Skeletal muscle tissue (tissue), 3 donors: ENCODE measurements at regions not wholly inside any gene's neighbourhood (a gene's known extent, or its start where the extent isn't known, plus 50 kb on each side); places are given as distances from the start of the nearest gene placed in this dataset.

ENCODE experiments used
- H3K27ac ChIP-seq: one replicate; pipeline ENCODE4 v1.7.0; 2013; ENCODE audit warnings: mild to moderate bottlenecking, low read depth, low read length, inconsistent platforms
- H3K27me3 ChIP-seq, 3 donors: one replicate each; pipeline ENCODE4 v1.7.0; 2013; ENCODE audit warnings: low read length in 3 of 3; ENCODE audit not compliant: control insufficient read depth in 3 of 3, insufficient read depth in 3 of 3
- H3K36me3 ChIP-seq, 3 donors: one replicate each; pipeline ENCODE4 v1.7.0; 2013; ENCODE audit warnings: low read length in 3 of 3; ENCODE audit not compliant: control insufficient read depth in 3 of 3, insufficient read depth in 3 of 3
- H3K4me1 ChIP-seq, 3 donors: one replicate each; pipeline ENCODE4 v1.7.0; 2013; ENCODE audit warnings: low read length in 3 of 3, mild to moderate bottlenecking in 3 of 3; ENCODE audit not compliant: control insufficient read depth in 3 of 3, insufficient read depth in 3 of 3
- H3K4me3 ChIP-seq, 3 donors: one replicate each; pipeline ENCODE4 v1.7.0; 2013; ENCODE audit warnings: low read length in 3 of 3
- H3K9ac ChIP-seq, 3 donors: one replicate each; pipeline ENCODE4 v1.7.0; 2013; ENCODE audit warnings: low read length in 3 of 3, mild to moderate bottlenecking in 3 of 3, moderate library complexity in 2 of 3, low read depth in 1 of 3
- H3K9me3 ChIP-seq, 3 donors: one replicate each; pipeline ENCODE4 v1.7.0; 2013; ENCODE audit warnings: low read length in 3 of 3; ENCODE audit not compliant: control insufficient read depth in 3 of 3
- donor health status: Osteomylitis.

GRCh38 chr6:163893609-163894189, 479.2 kb downstream of the QKI start:
- H3K36me3 ChIP-seq, result no peaks in the 10 kb centered on the region
- no peak overlapping the region for H3K9ac ChIP-seq
- H3K27me3 ChIP-seq, result no peaks in the 10 kb centered on the region
- no peak overlapping the region for H3K4me3 ChIP-seq
- no peaks in the 10 kb centered on the region for H3K9me3 ChIP-seq
- peaks cover 0 to 3% (median 0%) of the 10 kb centered on the region in 3 donors for H3K4me1 ChIP-seq
- H3K27ac ChIP-seq, result no peak overlapping the region

- no peaks in the 10 kb centered on the region for H3K36me3 ChIP-seq
- H3K4me1 ChIP-seq, result peaks cover 0 to 3% (median 0%) of the 10 kb centered on the region in 3 donors
Measured at GRCh38 chr6:163892824-163893561, 478.5 kb downstream of the QKI start.

GRCh38 chr6:163889904-163890514, 475.5 kb downstream of the QKI start:
- H3K27me3 ChIP-seq, result no peaks in the 10 kb centered on the region
- no peak overlapping the region for H3K27ac ChIP-seq
- H3K4me3 ChIP-seq, result no peak overlapping the region
- H3K4me1 ChIP-seq, result no peaks in the 10 kb centered on the region
- no peaks in the 10 kb centered on the region for H3K36me3 ChIP-seq
- H3K9ac ChIP-seq, result no peak overlapping the region
- no peaks in the 10 kb centered on the region for H3K9me3 ChIP-seq

More at GRCh38 chr6:163892824-163893561, 478.5 kb downstream of the QKI start:
- H3K27me3 ChIP-seq, result no peaks in the 10 kb centered on the region
- H3K4me3 ChIP-seq, result no peak overlapping the region
- H3K9ac ChIP-seq, result no peak overlapping the region
- no peaks in the 10 kb centered on the region for H3K9me3 ChIP-seq
- no peak overlapping the region for H3K27ac ChIP-seq

- H3K27ac ChIP-seq, result no peak overlapping the region
- H3K4me1 ChIP-seq, result no peaks in the 10 kb centered on the region
- H3K4me3 ChIP-seq, result no peak overlapping the region
- no peaks in the 10 kb centered on the region for H3K9me3 ChIP-seq
- H3K36me3 ChIP-seq, result no peaks in the 10 kb centered on the region
- no peaks in the 10 kb centered on the region for H3K27me3 ChIP-seq
- H3K9ac ChIP-seq, result no peak overlapping the region
Measured at GRCh38 chr6:163888030-163888819, 473.7 kb downstream of the QKI start.

GRCh38 chr6:163886428-163886827, 471.9 kb downstream of the QKI start:
- no peak overlapping the region for H3K9ac ChIP-seq
- no peaks in the 10 kb centered on the region for H3K4me1 ChIP-seq
- H3K27me3 ChIP-seq, result no peaks in the 10 kb centered on the region
- no peak overlapping the region for H3K4me3 ChIP-seq
- no peak overlapping the region for H3K27ac ChIP-seq
- no peaks in the 10 kb centered on the region for H3K36me3 ChIP-seq
- no peaks in the 10 kb centered on the region for H3K9me3 ChIP-seq

- Histone ChIP-seq H3K9ac (no peak overlapping the region), H3K27me3 (no peaks in the 10 kb centered on the region), H3K27ac (no peak overlapping the region), H3K4me1 (peaks cover 0 to under 1% (median under 1%) of the 10 kb centered on the region in 3 donors), H3K9me3 (no peaks in the 10 kb centered on the region), H3K36me3 (no peaks in the 10 kb centered on the region), H3K4me3 (no peak overlapping the region)
Measured at GRCh38 chr6:163883984-163884383, 469.5 kb downstream of the QKI start.

- no peaks in the 10 kb centered on the region for H3K36me3 ChIP-seq
- peaks cover 10 to 13% (median 10%) of the 10 kb centered on the region in 3 donors for H3K4me1 ChIP-seq
- no peak overlapping the region for H3K9ac ChIP-seq
- H3K27me3 ChIP-seq, result no peaks in the 10 kb centered on the region
- H3K27ac ChIP-seq, result no peak overlapping the region
- H3K9me3 ChIP-seq, result no peaks in the 10 kb centered on the region
- H3K4me3 ChIP-seq, result peak overlapping the region; percentile 1 to 33 (median 8)
Measured at GRCh38 chr6:163878698-163879097, 464.2 kb downstream of the QKI start.

- peaks cover 10 to 13% (median 10%) of the 10 kb centered on the region in 3 donors for H3K4me1 ChIP-seq
- no peak overlapping the region for H3K27ac ChIP-seq
- H3K9ac ChIP-seq, result peak overlapping the region in 1 of 3 donors; percentile 0
- peak overlapping the region; percentile 1 to 33 (median 8) for H3K4me3 ChIP-seq
- H3K9me3 ChIP-seq, result no peaks in the 10 kb centered on the region
- H3K36me3 ChIP-seq, result no peaks in the 10 kb centered on the region
- H3K27me3 ChIP-seq, result no peaks in the 10 kb centered on the region
Measured at GRCh38 chr6:163877877-163878639, 463.5 kb downstream of the QKI start.

- no peaks in the 10 kb centered on the region for H3K27me3 ChIP-seq
- H3K9ac ChIP-seq, result no peak overlapping the region
- H3K4me1 ChIP-seq, result peaks cover 10 to 13% (median 10%) of the 10 kb centered on the region in 3 donors
- H3K36me3 ChIP-seq, result no peaks in the 10 kb centered on the region
- no peaks in the 10 kb centered on the region for H3K9me3 ChIP-seq
- no peak overlapping the region for H3K4me3 ChIP-seq
- no peak overlapping the region for H3K27ac ChIP-seq
Measured at GRCh38 chr6:163876391-163876790, 461.9 kb downstream of the QKI start.
